ENCODE measurements at regions not wholly inside any gene's neighbourhood (a gene's known extent, or its start where the extent isn't known, plus 50 kb on each side); places are given as distances from the start of the nearest gene placed in this dataset.

DNA sequence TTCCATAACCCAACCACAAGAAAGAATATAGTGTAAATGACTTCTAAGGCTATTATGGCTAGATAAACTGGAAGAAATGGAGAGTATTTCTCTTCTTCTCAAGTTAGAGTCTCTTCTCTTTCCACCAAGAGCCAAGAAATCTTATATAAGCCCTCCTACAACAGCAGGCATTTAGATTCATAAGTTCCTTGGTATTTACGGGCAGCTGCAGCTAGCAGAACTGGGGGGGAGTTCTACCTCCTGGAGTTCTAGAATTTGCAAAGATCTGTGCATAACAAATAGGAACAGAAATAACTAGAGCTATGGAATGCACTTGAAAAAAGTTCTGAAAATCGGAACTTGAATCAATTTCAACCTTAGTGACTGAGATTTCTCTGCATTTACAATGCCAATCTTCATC is 715.2 kb upstream of the GRM3 start:
- TF ChIP-seq, protein P1, sequence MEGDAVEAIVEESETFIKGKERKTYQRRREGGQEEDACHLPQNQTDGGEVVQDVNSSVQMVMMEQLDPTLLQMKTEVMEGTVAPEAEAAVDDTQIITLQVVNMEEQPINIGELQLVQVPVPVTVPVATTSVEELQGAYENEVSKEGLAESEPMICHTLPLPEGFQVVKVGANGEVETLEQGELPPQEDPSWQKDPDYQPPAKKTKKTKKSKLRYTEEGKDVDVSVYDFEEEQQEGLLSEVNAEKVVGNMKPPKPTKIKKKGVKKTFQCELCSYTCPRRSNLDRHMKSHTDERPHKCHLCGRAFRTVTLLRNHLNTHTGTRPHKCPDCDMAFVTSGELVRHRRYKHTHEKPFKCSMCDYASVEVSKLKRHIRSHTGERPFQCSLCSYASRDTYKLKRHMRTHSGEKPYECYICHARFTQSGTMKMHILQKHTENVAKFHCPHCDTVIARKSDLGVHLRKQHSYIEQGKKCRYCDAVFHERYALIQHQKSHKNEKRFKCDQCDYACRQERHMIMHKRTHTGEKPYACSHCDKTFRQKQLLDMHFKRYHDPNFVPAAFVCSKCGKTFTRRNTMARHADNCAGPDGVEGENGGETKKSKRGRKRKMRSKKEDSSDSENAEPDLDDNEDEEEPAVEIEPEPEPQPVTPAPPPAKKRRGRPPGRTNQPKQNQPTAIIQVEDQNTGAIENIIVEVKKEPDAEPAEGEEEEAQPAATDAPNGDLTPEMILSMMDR (IDR thresholded peaks at IDR 0.05) = no peak
- no peak for TF ChIP-seq EZH2 (IDR thresholded peaks at IDR 0.05; ENCODE audit: borderline replicate concordance, insufficient read depth, low read depth, low read length, poor library complexity, severe bottlenecking)
